HG03103 (cell line): ENCODE measurements at regions not wholly inside any gene's neighbourhood (a gene's known extent, or its start where the extent isn't known, plus 50 kb on each side); places are given as distances from the start of the nearest gene placed in this dataset.
"Not testable (repeated sequence)": the region's sequence is repeated elsewhere in the genome, so short reads cannot be mapped to it uniquely, and the experiment has no call there.

ENCODE experiments used
- ATAC-seq: cut with Tn5 transposase; IDR thresholded peaks from one replicate; pipeline ENCODE4 v1.9.1; 2021; ENCODE audit warnings: low read depth; ENCODE audit not compliant: unreplicated experiment

DNA sequence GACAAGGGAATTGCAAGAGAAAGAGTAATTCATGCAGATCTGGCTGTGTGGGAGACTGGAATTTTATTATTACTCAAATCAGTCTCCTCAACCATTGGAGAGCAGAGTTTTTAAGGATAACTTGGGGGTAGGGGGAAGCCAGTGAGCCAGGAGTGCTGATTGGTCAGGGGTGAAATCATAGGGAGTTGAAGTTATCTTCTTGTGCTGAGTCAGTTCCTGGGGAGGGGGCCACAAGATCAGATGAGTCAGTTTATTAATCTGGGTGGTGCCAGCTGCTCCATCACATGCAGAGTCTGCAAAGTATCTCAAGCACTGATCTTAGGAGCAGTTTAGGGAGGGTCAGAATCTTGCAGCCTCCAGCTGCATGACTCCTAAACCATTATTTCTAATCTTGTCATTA lies 191.8 kb upstream of the IGF1 start:
- ATAC-seq: not testable (repeated sequence)

DNA sequence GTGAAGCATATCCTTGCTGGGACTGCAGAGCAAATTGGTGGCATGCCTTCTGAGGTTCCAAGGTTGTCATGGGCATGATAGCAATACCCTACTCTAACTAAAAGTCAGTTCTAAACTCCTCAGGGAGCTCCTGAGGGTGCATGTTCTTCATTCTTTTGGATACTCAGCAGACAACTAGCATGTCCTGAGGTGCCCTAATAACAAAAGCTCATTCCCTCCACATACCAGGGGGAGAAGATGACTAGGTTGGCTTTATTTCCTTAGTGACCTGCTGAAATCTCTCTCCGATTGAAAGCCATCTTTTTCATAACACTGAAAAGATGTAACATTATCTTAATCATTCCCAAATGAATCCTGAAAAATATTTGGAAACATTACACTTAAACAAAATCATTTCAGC lies 188.7 kb upstream of the IGF1 start:
- ATAC-seq: no peak

DNA sequence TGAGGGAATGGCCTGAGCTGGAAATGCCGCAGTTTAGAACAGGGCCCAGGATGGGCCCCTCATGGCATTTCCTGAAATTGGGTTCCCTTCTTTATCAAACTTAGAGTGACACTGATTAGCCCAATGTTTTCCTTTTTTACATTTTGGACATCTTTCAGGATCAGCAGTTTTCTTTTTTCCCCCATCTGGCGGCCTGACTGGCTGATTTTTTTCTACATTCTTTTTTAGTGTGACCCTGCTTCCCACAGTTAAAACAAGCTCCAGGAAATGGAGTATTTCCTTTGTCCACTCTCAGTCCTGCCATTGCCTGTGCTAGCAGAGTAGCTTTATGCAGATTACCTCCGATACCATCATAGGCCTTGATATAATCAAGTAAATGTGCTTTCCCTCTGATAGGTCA lies 185.8 kb upstream of the IGF1 start:
- ATAC-seq: not testable (repeated sequence)

DNA sequence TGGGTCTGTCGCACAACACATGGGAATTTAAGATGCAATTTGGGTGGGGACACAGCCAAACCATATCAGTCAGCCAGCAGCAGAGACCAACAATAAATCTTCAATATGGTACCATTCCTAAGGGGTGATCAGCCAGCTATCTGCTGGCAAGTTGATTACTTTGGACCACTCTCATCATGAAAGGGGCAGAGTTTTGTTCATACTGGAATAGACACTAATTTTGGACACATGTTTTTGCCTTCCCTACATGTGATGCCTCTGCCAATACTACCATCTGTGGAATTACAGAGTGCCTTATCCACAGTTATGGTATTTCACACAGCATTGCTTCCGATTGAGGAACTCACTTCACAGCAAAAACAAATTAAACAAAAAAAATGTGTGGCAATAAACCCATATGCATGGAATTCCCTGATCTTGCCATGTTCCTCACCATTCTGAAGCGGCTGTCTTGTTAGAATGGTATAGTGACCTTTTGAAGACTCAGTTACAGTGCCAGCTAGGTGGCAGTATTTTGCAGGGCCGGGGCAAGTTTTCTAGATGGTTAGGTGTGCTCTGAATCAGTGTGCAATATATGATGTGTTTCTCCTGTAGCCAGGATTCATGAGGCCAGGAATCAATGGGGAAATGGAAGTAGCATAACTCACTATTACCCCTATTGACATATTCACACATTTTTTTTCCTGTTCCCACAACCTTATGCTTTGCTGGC lies 179.0 kb upstream of the IGF1 start:
- no peak for ATAC-seq

DNA sequence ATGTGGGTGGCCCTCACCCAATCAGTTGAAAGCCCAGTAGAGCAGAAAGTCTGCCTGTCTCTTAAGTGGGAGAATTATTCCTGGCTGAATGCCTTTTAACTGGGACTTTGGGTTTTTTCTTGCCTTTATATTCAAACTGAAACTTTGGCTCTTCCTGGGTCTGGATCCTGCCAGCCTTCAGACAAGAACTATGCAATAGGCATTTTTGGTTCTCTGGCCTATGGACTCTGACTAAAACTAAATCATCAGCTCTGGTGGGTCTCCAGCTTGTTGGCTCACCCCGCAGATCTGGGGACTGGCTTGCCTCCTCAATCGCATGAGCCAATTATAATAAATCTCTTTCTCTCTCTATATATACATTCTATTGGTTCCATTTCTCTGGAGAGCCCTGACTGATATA lies 173.0 kb upstream of the IGF1 start:
- ATAC-seq: no peak

GRCh38 chr12:102652645-102653313 lies 172.4 kb upstream of the IGF1 start:
- ATAC-seq: no peak

DNA sequence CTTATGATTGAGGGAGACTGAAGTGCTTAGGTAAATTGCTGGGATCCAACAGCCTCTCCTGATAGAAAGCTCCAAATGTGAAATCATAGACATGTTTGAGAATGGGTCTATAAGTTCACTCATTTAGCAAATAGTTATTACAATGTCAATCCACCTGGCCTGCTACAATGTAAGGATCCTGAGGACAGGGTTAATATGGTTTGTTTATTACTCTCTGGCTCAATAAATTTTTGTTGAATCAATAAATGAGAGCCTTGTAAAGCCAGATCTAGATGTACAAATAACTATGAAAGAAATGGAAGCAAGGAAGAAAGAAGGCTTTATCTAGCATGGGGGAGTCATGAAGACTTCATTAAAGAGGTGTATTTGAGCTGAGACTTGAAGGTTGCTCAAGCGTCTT lies 165.6 kb upstream of the IGF1 start:
- ATAC-seq: no peak

DNA sequence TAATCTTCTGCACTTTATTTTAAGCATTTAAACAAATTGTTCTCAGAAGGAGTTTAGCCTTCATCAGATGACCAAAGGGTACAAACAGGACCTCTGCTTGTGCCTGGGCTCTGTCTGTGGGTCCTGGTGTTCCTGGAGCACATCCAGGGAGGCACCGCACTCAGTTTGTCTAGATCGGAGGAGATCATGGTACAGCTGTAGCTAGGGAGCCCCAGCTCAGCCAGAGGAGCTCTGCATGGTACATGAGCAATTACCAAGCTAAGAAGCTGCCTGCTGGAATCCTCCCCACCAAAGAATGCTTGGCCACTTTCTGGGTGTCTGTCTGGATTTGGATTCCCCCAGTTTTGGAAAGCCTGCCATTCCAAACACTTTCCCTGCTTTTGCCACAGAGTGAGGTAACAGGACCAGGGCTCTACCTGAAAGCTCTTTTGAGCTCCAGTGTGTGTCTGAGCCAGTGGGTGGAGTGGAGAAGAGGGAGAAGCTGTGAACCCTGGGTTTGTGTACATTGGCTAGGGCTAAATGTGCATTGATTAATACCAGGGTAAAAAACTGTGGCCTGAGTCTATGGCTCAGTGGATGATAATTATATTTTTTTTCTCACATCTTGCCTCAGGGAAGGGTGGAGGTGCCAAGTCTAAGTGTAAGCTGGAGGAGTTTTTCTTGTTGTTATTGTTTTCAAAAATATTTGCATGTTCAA lies 163.7 kb upstream of the IGF1 start:
- ATAC-seq: no peak

DNA sequence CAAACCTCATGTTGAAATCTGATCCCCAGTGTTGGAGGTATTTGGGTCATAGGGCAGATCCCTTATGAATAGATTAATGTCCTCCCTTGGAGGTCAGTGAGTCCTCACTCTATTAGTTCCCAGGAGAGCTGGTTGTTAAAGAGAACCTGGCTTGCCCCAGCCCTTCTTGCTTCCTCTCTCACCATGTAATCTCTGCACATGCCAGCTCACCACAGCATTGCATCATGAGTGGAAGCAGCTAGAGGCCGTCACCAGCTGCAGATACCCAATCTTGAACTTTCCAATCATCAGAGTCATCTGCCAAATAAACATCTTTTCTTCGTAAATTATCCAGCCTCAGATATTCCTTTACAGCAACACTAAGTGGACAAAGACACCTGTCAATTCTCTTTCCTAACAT lies 161.8 kb upstream of the IGF1 start:
- no peak for ATAC-seq

DNA sequence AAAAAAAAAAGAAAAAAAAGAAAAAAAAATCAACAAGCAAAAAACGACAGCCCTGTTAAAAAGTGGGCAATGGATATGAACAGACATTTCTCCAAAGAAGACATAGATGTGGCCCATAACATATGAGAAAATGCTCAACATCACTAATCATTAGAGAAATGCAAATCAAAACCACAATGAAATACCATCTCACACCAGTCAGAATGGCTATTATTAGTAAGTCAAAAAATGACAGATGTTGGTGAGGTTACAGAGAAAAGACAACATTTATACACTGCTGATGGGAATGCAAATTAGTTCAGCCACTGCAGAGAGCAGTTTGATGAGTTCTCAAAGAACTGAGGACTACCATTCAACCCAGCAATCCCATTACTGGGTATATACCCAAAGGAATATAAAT lies 160.3 kb upstream of the IGF1 start:
- not testable (repeated sequence) for ATAC-seq

GRCh38 chr12:102638777-102639176 lies 158.4 kb upstream of the IGF1 start:
- ATAC-seq: no peak

DNA sequence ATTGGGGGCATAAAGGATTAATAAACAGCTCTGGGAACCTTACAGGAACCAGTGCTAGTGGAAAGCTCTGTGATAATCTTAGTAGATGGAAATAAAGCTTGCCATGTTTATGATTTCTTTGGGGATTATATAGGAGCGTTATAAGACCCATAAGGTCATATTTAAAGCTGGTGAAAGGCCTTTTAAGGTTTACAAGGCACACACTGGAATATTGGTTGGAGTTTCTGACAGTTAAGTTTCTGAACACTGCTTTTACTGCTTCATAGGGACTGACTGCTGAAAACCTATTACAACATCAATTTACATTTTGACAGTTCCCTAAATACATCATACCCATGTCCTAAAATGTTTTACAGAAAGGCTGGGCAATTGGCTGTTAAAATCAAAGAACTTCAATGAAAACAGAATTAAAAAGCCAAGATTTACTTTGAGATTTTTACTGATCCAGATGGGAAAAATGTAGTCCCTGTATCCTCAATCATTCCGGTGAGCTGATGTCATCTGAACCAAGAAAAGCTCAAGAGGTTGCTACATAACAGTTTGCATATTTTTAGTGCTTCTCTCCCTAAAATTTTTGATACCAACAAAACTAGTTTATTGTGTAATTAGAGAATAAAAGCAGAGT lies 153.7 kb upstream of the IGF1 start:
- ATAC-seq: no peak

- ATAC-seq: no peak
Observed at GRCh38 chr12:102631274-102631673, 150.9 kb upstream of the IGF1 start.

DNA sequence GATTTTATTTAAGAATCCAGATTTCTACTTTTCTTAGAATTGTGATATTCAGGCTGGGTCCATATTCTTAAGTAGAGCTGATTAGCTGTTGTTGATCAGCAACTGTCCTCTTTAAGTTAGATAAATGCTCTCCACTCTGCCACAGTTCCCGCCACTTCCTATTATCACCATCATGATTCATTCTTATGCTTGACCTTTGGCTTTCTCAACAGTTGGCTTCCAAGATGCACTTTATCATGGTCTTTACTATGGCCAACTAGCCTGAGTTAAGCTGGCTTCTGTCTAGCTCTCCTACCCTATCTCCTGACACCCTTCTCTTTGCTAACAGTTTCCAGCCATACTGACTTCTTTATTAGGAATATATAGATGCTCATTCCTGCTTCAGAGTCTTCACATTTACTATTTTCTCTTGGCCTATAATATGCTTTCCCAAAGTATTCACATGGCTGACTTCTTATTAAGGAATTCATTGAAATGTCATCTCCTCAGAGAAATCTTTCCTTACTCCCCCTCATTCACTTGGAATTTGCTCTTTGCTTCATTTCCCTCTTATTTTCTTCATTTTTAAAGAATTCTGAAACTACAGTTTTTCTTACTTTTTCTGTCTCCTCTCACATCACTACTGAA lies 149.0 kb upstream of the IGF1 start:
- no peak for ATAC-seq

GRCh38 chr12:102625819-102626218 lies 145.5 kb upstream of the IGF1 start:
- ATAC-seq: no peak

- no peak for ATAC-seq
Observed at GRCh38 chr12:102622618-102623017, 142.3 kb upstream of the IGF1 start.

DNA sequence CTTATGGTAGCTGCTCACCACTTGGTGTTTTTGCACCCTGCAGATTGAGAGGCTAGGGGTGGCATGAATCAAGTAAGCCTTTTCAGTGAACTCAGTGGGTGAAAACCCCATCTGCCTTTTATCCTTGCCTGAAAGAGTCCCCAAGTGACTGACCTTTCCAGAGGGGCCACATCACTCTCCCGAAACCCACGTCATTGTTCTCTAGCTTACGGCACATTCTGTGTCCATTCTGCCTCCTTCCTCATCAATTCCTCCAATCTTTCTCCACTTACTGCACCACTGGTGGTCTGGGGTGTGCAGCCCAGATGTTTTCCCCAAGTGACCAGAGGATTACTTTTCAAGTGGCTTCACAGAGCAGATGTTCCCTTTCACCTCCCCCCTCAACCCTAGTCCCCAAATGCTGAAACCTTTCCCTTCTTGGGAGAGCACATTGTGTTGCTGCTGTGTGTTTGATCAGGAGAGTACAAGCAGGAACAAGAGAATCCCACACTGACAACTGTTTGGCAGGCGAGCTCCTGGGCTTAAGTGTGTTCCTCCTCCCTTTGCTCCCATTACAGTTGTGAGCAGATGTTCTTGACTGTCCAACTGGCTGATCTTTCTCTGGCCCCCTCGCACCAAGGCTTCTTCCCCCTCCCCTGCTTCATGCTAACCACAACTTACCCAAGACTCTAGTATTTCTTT lies 138.0 kb upstream of the IGF1 start:
- ATAC-seq: no peak

- ATAC-seq: no peak
Observed at GRCh38 chr12:102616692-102617091, 136.3 kb upstream of the IGF1 start.

GRCh38 chr12:102611995-102612394 lies 131.6 kb upstream of the IGF1 start:
- ATAC-seq: no peak

GRCh38 chr12:102609996-102610395 lies 129.6 kb upstream of the IGF1 start:
- no peak for ATAC-seq
